ENCODE measurements at regions not wholly inside any gene's neighbourhood (a gene's known extent, or its start where the extent isn't known, plus 50 kb on each side); places are given as distances from the start of the nearest gene placed in this dataset.

- H3K36me3 ChIP-seq: no peaks in the 10 kb centered on the region
- TF ChIP-seq POLR2AphosphoS5 (IDR thresholded peaks at IDR 0.05) (no peak), POLR2A (IDR thresholded peaks at IDR 0.05) (no peak), CTCF (IDR thresholded peaks at IDR 0.05) (no peak)
- no peak overlapping the region for H3K27ac ChIP-seq
- no peak for DNase-seq (ENCODE audit: low spot score in 2 of 2)
- H3K4me1 ChIP-seq: no peaks in the 10 kb centered on the region
- intact Hi-C loops (cut with DNase I; ENCODE audit: low total_unique reads): no loop called here
- no peak overlapping the region for H3K4me3 ChIP-seq
- H3K9me3 ChIP-seq: no peaks in the 10 kb centered on the region
- peaks cover 0 to 9% of the 10 kb centered on the region in 2 donors for H3K27me3 ChIP-seq
Observed at GRCh38 chrX:14362721-14363120, 166.6 kb upstream of the GLRA2 start.

GRCh38 chrX:14361435-14361834 lies 167.9 kb upstream of the GLRA2 start:
- no peak for TF ChIP-seq CTCF (IDR thresholded peaks at IDR 0.05)
- no peak for TF ChIP-seq POLR2A (IDR thresholded peaks at IDR 0.05)
- no peak for TF ChIP-seq POLR2AphosphoS5 (IDR thresholded peaks at IDR 0.05)
- no peak overlapping the region for H3K27ac ChIP-seq
- H3K4me3 ChIP-seq: no peak overlapping the region
- no peaks in the 10 kb centered on the region for H3K9me3 ChIP-seq
- DNase-seq (ENCODE audit: low spot score in 2 of 2): no peak
- H3K27me3 ChIP-seq: peaks cover 0 to 9% of the 10 kb centered on the region in 2 donors
- no peaks in the 10 kb centered on the region for H3K36me3 ChIP-seq
- no peaks in the 10 kb centered on the region for H3K4me1 ChIP-seq
- intact Hi-C loops (cut with DNase I; ENCODE audit: low total_unique reads): no loop called here

- H3K27ac ChIP-seq: no peak overlapping the region
- DNase-seq (ENCODE audit: low spot score in 2 of 2): no peak
- intact Hi-C loops (cut with DNase I; ENCODE audit: low total_unique reads): no loop called here
- no peak overlapping the region for H3K4me3 ChIP-seq
- H3K27me3 ChIP-seq: peaks cover 0 to 7% of the 10 kb centered on the region in 2 donors
- H3K4me1 ChIP-seq: no peaks in the 10 kb centered on the region
- no peaks in the 10 kb centered on the region for H3K9me3 ChIP-seq
- TF ChIP-seq POLR2AphosphoS5 (IDR thresholded peaks at IDR 0.05): no peak
- no peaks in the 10 kb centered on the region for H3K36me3 ChIP-seq
Observed at GRCh38 chrX:14359727-14360126, 169.6 kb upstream of the GLRA2 start.

- no peaks in the 10 kb centered on the region for H3K36me3 ChIP-seq
- H3K27ac ChIP-seq: no peak overlapping the region
- peaks cover 0 to 4% of the 10 kb centered on the region in 2 donors for H3K27me3 ChIP-seq
- intact Hi-C loops (cut with DNase I; ENCODE audit: low total_unique reads): no loop called here
- H3K4me3 ChIP-seq: no peak overlapping the region
- H3K4me1 ChIP-seq: no peaks in the 10 kb centered on the region
- DNase-seq (ENCODE audit: low spot score in 2 of 2): no peak
- TF ChIP-seq POLR2AphosphoS5 (IDR thresholded peaks at IDR 0.05): no peak
- no peak for TF ChIP-seq CTCF (IDR thresholded peaks at IDR 0.05)
- no peak for TF ChIP-seq POLR2A (IDR thresholded peaks at IDR 0.05)
- H3K9me3 ChIP-seq: no peaks in the 10 kb centered on the region
Observed at GRCh38 chrX:14359316-14359715, 170.0 kb upstream of the GLRA2 start.

- no peak for TF ChIP-seq POLR2A (IDR thresholded peaks at IDR 0.05)
- no peak for TF ChIP-seq CTCF (IDR thresholded peaks at IDR 0.05)
- TF ChIP-seq POLR2AphosphoS5 (IDR thresholded peaks at IDR 0.05): no peak
- Histone ChIP-seq H3K9me3 (no peaks in the 10 kb centered on the region), H3K4me1 (no peaks in the 10 kb centered on the region), H3K4me3 (no peak overlapping the region), H3K27ac (no peak overlapping the region), H3K36me3 (no peaks in the 10 kb centered on the region), H3K27me3 (peaks cover 0 to 4% of the 10 kb centered on the region in 2 donors)
- no peak for DNase-seq (ENCODE audit: low spot score in 2 of 2)
- intact Hi-C loops (cut with DNase I; ENCODE audit: low total_unique reads): no loop called here
Observed at GRCh38 chrX:14357314-14357713, 172.0 kb upstream of the GLRA2 start.

- DNase-seq (ENCODE audit: low spot score in 2 of 2): no peak
- no peak overlapping the region for H3K4me3 ChIP-seq
- no peaks in the 10 kb centered on the region for H3K36me3 ChIP-seq
- peaks cover 0 to 4% of the 10 kb centered on the region in 2 donors for H3K27me3 ChIP-seq
- no peak overlapping the region for H3K27ac ChIP-seq
- no peak for TF ChIP-seq POLR2AphosphoS5 (IDR thresholded peaks at IDR 0.05)
- no peak for TF ChIP-seq POLR2A (IDR thresholded peaks at IDR 0.05)
- no peak for TF ChIP-seq CTCF (IDR thresholded peaks at IDR 0.05)
- H3K9me3 ChIP-seq: no peaks in the 10 kb centered on the region
- intact Hi-C loops (cut with DNase I; ENCODE audit: low total_unique reads): no loop called here
- no peaks in the 10 kb centered on the region for H3K4me1 ChIP-seq
Observed at GRCh38 chrX:14356401-14356800, 172.9 kb upstream of the GLRA2 start.
